HG03280 (cell line): ENCODE measurements at regions not wholly inside any gene's neighbourhood (a gene's known extent, or its start where the extent isn't known, plus 50 kb on each side); places are given as distances from the start of the nearest gene placed in this dataset.
"Not testable (repeated sequence)": the region's sequence is repeated elsewhere in the genome, so short reads cannot be mapped to it uniquely, and the experiment has no call there.

Experiments
- ATAC-seq: cut with Tn5 transposase; IDR thresholded peaks from one replicate; pipeline ENCODE4 v1.9.1; 2021; ENCODE audit warnings: mild to moderate bottlenecking, moderate library complexity; ENCODE audit not compliant: unreplicated experiment

GRCh38 chrX:9258421-9259104 lies 206.3 kb upstream of the TBL1X start:
- ATAC-seq: no peak

- no peak for ATAC-seq
These were observed 204.3 kb upstream of the TBL1X start for GRCh38 chrX:9260603-9261002.

- ATAC-seq: no peak
These were observed 197.4 kb upstream of the TBL1X start for GRCh38 chrX:9267415-9267814.

- ATAC-seq: no peak
These were observed 195.7 kb upstream of the TBL1X start for GRCh38 chrX:9269134-9269533.

GRCh38 chrX:9271789-9272525 lies 192.9 kb upstream of the TBL1X start:
- ATAC-seq: no peak

- ATAC-seq: no peak
These were observed 191.1 kb upstream of the TBL1X start for GRCh38 chrX:9273744-9274143.

GRCh38 chrX:9278475-9279233 lies 186.2 kb upstream of the TBL1X start:
- ATAC-seq: no peak

- no peak for ATAC-seq
These were observed 185.7 kb upstream of the TBL1X start for GRCh38 chrX:9279234-9279544.

GRCh38 chrX:9280831-9281230 lies 184.0 kb upstream of the TBL1X start:
- no peak for ATAC-seq

- ATAC-seq: no peak
These were observed 182.5 kb upstream of the TBL1X start for GRCh38 chrX:9282325-9282724.

GRCh38 chrX:9285342-9285771 lies 179.5 kb upstream of the TBL1X start:
- ATAC-seq: no peak

- no peak for ATAC-seq
These were observed 178.6 kb upstream of the TBL1X start for GRCh38 chrX:9286234-9286633.

GRCh38 chrX:9291629-9292028 lies 173.2 kb upstream of the TBL1X start:
- no peak for ATAC-seq

GRCh38 chrX:9293051-9293496 lies 171.8 kb upstream of the TBL1X start:
- no peak for ATAC-seq

- ATAC-seq: no peak
These were observed 171.0 kb upstream of the TBL1X start for GRCh38 chrX:9293903-9294302.

GRCh38 chrX:9295551-9295950 lies 169.3 kb upstream of the TBL1X start:
- ATAC-seq: no peak

GRCh38 chrX:9298221-9298620 lies 166.6 kb upstream of the TBL1X start:
- ATAC-seq: no peak

- ATAC-seq: not testable (repeated sequence)
These were observed 165.2 kb upstream of the TBL1X start for GRCh38 chrX:9299681-9300080.

- no peak for ATAC-seq
These were observed 163.0 kb upstream of the TBL1X start for GRCh38 chrX:9301836-9302235.

GRCh38 chrX:9302381-9302780 lies 162.5 kb upstream of the TBL1X start:
- ATAC-seq: no peak

- no peak for ATAC-seq
These were observed 156.4 kb upstream of the TBL1X start for GRCh38 chrX:9308426-9308825.

- ATAC-seq: no peak
These were observed 154.2 kb upstream of the TBL1X start for GRCh38 chrX:9310616-9311015.
